ENCODE measurements at regions not wholly inside any gene's neighbourhood (a gene's known extent, or its start where the extent isn't known, plus 50 kb on each side); places are given as distances from the start of the nearest gene placed in this dataset.

GRCh38 chr12:87290505-87290904 lies 738.7 kb downstream of the C12orf50 start:
- TF ChIP-seq CTCF (IDR thresholded peaks at IDR 0.05; ENCODE audit: low read depth, low read length), result no peak
- H3K4me3 ChIP-seq, result no peak overlapping the region
- no peaks in the 10 kb centered on the region for H3K27me3 ChIP-seq
- DNase-seq (ENCODE audit: low read depth in 1 of 2, low spot score in 1 of 2), result no peak
- H3K36me3 ChIP-seq, result no peaks in the 10 kb centered on the region
- no peaks in the 10 kb centered on the region for H3K4me1 ChIP-seq (ENCODE audit: low read depth)
- no peaks in the 10 kb centered on the region for H3K9me3 ChIP-seq (ENCODE audit: low read depth)
- no peak overlapping the region for H3K27ac ChIP-seq

GRCh38 chr12:87283886-87284285 lies 745.3 kb downstream of the C12orf50 start:
- TF ChIP-seq CTCF (IDR thresholded peaks at IDR 0.05; ENCODE audit: low read depth, low read length), result no peak
- Histone ChIP-seq H3K27ac (no peak overlapping the region), H3K36me3 (no peaks in the 10 kb centered on the region), H3K4me1 (ENCODE audit: low read depth) (no peaks in the 10 kb centered on the region), H3K27me3 (no peaks in the 10 kb centered on the region), H3K4me3 (no peak overlapping the region), H3K9me3 (ENCODE audit: low read depth) (no peaks in the 10 kb centered on the region)
- DNase-seq (ENCODE audit: low read depth in 1 of 2, low spot score in 1 of 2), result no peak

- TF ChIP-seq CTCF (IDR thresholded peaks at IDR 0.05; ENCODE audit: low read depth, low read length), result no peak
- H3K27me3 ChIP-seq, result no peaks in the 10 kb centered on the region
- DNase-seq (ENCODE audit: low read depth in 1 of 2, low spot score in 1 of 2), result no peak
- no peaks in the 10 kb centered on the region for H3K36me3 ChIP-seq
- H3K4me1 ChIP-seq (ENCODE audit: low read depth), result no peaks in the 10 kb centered on the region
- H3K9me3 ChIP-seq (ENCODE audit: low read depth), result no peaks in the 10 kb centered on the region
- H3K4me3 ChIP-seq, result no peak overlapping the region
- no peak overlapping the region for H3K27ac ChIP-seq
Measured at GRCh38 chr12:87283111-87283510, 746.1 kb downstream of the C12orf50 start.

DNA sequence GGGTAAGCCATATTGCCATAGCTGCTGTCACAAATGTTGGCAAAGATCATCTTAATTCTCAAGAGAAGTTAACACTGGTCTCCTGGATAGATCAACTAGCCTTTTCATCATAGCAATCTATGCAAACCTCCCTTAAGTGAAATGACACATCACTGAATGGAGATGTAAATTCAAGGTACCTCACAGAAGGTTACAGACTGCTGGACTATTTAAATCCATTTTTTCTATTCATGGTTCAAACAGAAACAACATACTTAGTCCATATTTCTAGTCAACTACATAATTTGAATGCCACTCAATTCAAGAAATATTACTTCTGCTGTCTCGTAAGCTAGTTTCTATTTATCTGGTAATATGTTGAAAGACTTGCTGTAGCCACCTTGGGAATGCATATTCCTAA lies 748.3 kb downstream of the C12orf50 start:
- TF ChIP-seq CTCF (IDR thresholded peaks at IDR 0.05; ENCODE audit: low read depth, low read length), result no peak
- no peaks in the 10 kb centered on the region for H3K4me1 ChIP-seq (ENCODE audit: low read depth)
- no peak overlapping the region for H3K27ac ChIP-seq
- no peak for DNase-seq (ENCODE audit: low read depth in 1 of 2, low spot score in 1 of 2)
- H3K9me3 ChIP-seq (ENCODE audit: low read depth), result no peaks in the 10 kb centered on the region
- no peaks in the 10 kb centered on the region for H3K36me3 ChIP-seq
- H3K4me3 ChIP-seq, result no peak overlapping the region
- no peaks in the 10 kb centered on the region for H3K27me3 ChIP-seq

DNA sequence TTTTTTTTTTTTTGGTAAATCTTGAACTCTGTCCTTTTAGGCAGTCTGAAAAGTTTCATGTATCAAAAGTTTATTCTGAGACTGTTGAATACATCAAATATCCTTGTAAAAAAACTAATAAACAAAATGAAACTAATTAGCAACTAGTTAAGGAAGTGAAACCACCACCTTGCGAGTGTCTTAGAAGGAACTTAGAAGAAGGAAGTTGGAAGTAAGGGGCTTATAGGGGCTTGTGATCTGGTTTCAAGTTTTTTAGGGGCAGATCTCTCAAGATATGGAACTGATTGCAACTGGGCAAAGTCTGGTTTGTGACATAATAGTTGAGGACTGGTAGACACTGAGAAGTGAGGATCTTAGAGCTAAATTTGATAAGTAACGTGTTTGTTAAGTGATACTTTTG lies 748.8 kb downstream of the C12orf50 start:
- TF ChIP-seq CTCF (IDR thresholded peaks at IDR 0.05; ENCODE audit: low read depth, low read length), result no peak
- DNase-seq (ENCODE audit: low read depth in 1 of 2, low spot score in 1 of 2), result no peak
- H3K36me3 ChIP-seq, result no peaks in the 10 kb centered on the region
- no peak overlapping the region for H3K27ac ChIP-seq
- H3K4me3 ChIP-seq, result no peak overlapping the region
- H3K27me3 ChIP-seq, result no peaks in the 10 kb centered on the region
- no peaks in the 10 kb centered on the region for H3K4me1 ChIP-seq (ENCODE audit: low read depth)
- no peaks in the 10 kb centered on the region for H3K9me3 ChIP-seq (ENCODE audit: low read depth)
